ENCODE measurements at regions not wholly inside any gene's neighbourhood (a gene's known extent, or its start where the extent isn't known, plus 50 kb on each side); places are given as distances from the start of the nearest gene placed in this dataset.

DNA sequence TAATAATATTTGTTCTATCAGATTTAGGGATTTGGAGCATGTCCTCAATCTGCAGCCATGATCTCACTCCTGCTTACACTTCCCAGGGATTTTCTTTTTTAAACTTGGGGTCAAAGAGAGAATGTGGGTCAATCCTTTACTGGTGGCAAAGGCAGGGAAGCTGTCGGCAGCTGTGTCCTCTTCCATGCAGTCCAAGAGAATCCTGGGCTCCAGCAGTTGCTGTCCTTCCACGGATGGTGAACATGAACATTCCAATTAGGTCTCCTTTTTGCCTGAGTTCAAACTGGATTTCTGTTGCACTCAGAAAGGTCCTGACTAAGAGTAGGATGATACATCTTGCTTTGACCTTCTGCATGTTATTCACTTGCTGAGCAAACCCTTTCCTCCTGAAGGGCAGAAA, 73.9 kb downstream of the ARL6IP4 start:
- no peak for TF ChIP-seq EZH2 (IDR thresholded peaks at IDR 0.05; ENCODE audit: low read length)
- TF ChIP-seq, protein P1, sequence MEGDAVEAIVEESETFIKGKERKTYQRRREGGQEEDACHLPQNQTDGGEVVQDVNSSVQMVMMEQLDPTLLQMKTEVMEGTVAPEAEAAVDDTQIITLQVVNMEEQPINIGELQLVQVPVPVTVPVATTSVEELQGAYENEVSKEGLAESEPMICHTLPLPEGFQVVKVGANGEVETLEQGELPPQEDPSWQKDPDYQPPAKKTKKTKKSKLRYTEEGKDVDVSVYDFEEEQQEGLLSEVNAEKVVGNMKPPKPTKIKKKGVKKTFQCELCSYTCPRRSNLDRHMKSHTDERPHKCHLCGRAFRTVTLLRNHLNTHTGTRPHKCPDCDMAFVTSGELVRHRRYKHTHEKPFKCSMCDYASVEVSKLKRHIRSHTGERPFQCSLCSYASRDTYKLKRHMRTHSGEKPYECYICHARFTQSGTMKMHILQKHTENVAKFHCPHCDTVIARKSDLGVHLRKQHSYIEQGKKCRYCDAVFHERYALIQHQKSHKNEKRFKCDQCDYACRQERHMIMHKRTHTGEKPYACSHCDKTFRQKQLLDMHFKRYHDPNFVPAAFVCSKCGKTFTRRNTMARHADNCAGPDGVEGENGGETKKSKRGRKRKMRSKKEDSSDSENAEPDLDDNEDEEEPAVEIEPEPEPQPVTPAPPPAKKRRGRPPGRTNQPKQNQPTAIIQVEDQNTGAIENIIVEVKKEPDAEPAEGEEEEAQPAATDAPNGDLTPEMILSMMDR (optimal IDR thresholded peaks at IDR 0.05 in 1 of 3, IDR thresholded peaks at IDR 0.05 in 1 of 3, conservative IDR thresholded peaks at IDR 0.05 in 1 of 3; ENCODE audit: extremely low read depth in 1 of 3, insufficient read depth in 2 of 3, low read length in 3 of 3), result no peak
- no peak overlapping the region for H3K27ac ChIP-seq (ENCODE audit: control insufficient read depth, insufficient read depth, low read length)
- no peak overlapping the region for H3K4me3 ChIP-seq (ENCODE audit: control insufficient read depth in 2 of 3, extremely low read depth in 1 of 3, insufficient read depth in 2 of 3, low read depth in 1 of 3, low read length in 3 of 3)

DNA sequence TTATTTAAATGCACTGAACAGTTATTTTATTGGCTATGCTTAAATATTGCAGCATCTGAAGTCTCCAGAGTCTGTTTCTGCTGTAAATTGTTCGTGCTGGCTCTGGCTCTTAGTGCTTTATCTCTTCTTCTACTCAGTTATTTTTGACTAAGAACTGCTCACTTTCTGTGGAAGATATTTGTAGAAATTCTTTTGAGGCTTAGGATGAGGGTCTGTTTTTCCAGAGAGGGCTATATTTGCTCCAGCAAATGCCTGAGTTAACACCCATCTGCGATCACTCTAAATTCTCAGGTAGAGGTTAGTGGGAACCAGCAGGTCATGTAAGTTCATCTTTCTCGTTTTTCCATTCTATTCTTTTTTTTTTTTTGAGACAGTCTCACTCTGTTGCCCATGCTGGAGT, 71.1 kb downstream of the ARL6IP4 start:
- no peaks in the 10 kb centered on the region for H3K36me3 ChIP-seq (ENCODE audit: control insufficient read depth in 2 of 2, extremely low read depth in 1 of 2, insufficient read depth in 2 of 2, low read length in 2 of 2)
- FAIRE-seq, result no peak

More for the DNA sequence above, 73.9 kb downstream of the ARL6IP4 start:
- no peak overlapping the region for H3K9ac ChIP-seq (ENCODE audit: control insufficient read depth, extremely low read depth, insufficient read depth, low read length)
- H4K20me1 ChIP-seq (ENCODE audit: control insufficient read depth, extremely low read depth, insufficient read depth, low read length), result peaks cover 3% of the 10 kb centered on the region
- H2AFZ ChIP-seq (ENCODE audit: control insufficient read depth, low read length), result no peak overlapping the region
- no peak for DNase-seq (ENCODE audit: low read depth, low spot score)
- FAIRE-seq, result no peak
- no peaks in the 10 kb centered on the region for H3K36me3 ChIP-seq (ENCODE audit: control insufficient read depth in 2 of 2, extremely low read depth in 1 of 2, insufficient read depth in 2 of 2, low read length in 2 of 2)
- no peaks in the 10 kb centered on the region for H3K4me1 ChIP-seq (ENCODE audit: control insufficient read depth, extremely low read depth, insufficient read depth, low read length)
- H3K9me1 ChIP-seq (ENCODE audit: control insufficient read depth, extremely low read depth, insufficient read depth, low read length), result no peaks in the 10 kb centered on the region
- H3K79me2 ChIP-seq (ENCODE audit: control insufficient read depth, insufficient read depth, low read length), result no peaks in the 10 kb centered on the region
- no peaks in the 10 kb centered on the region for H3K27me3 ChIP-seq (ENCODE audit: control insufficient read depth, extremely low read depth, insufficient read depth, low read length)
- H3K4me2 ChIP-seq (ENCODE audit: control insufficient read depth, extremely low read depth, insufficient read depth, low read depth, low read length), result no peak overlapping the region
- no peaks in the 10 kb centered on the region for H3K9me3 ChIP-seq (ENCODE audit: control insufficient read depth, low read depth, low read length)
- dilution Hi-C loops (cut with MboI; ENCODE audit: extremely low pct_ligation_motif_present, low sequenced_read_pairs), result no loop called here

More for the DNA sequence above, 71.1 kb downstream of the ARL6IP4 start:
- Histone ChIP-seq H3K79me2 (ENCODE audit: control insufficient read depth, insufficient read depth, low read length) (no peaks in the 10 kb centered on the region), H2AFZ (ENCODE audit: control insufficient read depth, low read length) (no peak overlapping the region), H4K20me1 (ENCODE audit: control insufficient read depth, extremely low read depth, insufficient read depth, low read length) (peaks cover 3% of the 10 kb centered on the region), H3K4me3 (ENCODE audit: control insufficient read depth in 2 of 3, extremely low read depth in 1 of 3, insufficient read depth in 2 of 3, low read depth in 1 of 3, low read length in 3 of 3) (no peak overlapping the region), H3K9ac (ENCODE audit: control insufficient read depth, extremely low read depth, insufficient read depth, low read length) (no peak overlapping the region), H3K4me2 (ENCODE audit: control insufficient read depth, extremely low read depth, insufficient read depth, low read depth, low read length) (no peak overlapping the region), H3K27me3 (ENCODE audit: control insufficient read depth, extremely low read depth, insufficient read depth, low read length) (no peaks in the 10 kb centered on the region), H3K4me1 (ENCODE audit: control insufficient read depth, extremely low read depth, insufficient read depth, low read length) (no peaks in the 10 kb centered on the region), H3K9me3 (ENCODE audit: control insufficient read depth, low read depth, low read length) (no peaks in the 10 kb centered on the region), H3K27ac (ENCODE audit: control insufficient read depth, insufficient read depth, low read length) (no peak overlapping the region), H3K9me1 (ENCODE audit: control insufficient read depth, extremely low read depth, insufficient read depth, low read length) (no peaks in the 10 kb centered on the region)
- no peak for DNase-seq (ENCODE audit: low read depth, low spot score)
- dilution Hi-C loops (cut with MboI; ENCODE audit: extremely low pct_ligation_motif_present, low sequenced_read_pairs), result no loop called here
- TF ChIP-seq EZH2 (IDR thresholded peaks at IDR 0.05; ENCODE audit: low read length), result no peak
- TF ChIP-seq, protein P1 (optimal IDR thresholded peaks at IDR 0.05 in 1 of 3, IDR thresholded peaks at IDR 0.05 in 1 of 3, conservative IDR thresholded peaks at IDR 0.05 in 1 of 3; ENCODE audit: extremely low read depth in 1 of 3, insufficient read depth in 2 of 3, low read length in 3 of 3), result no peak
